Panc1 (cell line): ENCODE measurements at regions not wholly inside any gene's neighbourhood (a gene's known extent, or its start where the extent isn't known, plus 50 kb on each side); places are given as distances from the start of the nearest gene placed in this dataset.

Source experiments
- ATAC-seq: fragments of 200-7000 bp; cut with Tn5 transposase; 2 replicates; pipeline ENCODE4 v1.9.1; 2020; ENCODE audit warnings: mild to moderate bottlenecking, moderate library complexity
- BruUV-seq: library from RNA; stranded (reverse); fragments of 400-500 nt; replicated peaks from 2 replicates; lab custom pipeline; 2021; lab: Mats Ljungman, UMichigan
- CTCF ChIA-PET: fragments of 300-600 bp; sonication (Branson Sonifier 250); formaldehyde crosslinking; loops from one replicate; lab custom pipeline; 2022; ENCODE audit warnings: antibody characterized with exemption; lab: Charles Lee
- POLR2A ChIA-PET: fragments of 300-600 bp; sonication (Branson Sonifier 250); formaldehyde crosslinking; loops from one replicate; lab custom pipeline; 2022; ENCODE audit warnings: antibody characterized with exemption; lab: Charles Lee
- DNase-seq: peaks from one replicate; pipeline ENCODE4 v3.0.0-alpha.2; 2010; ENCODE audit warnings: low read depth, low spot score
- H3K27ac ChIP-seq: 2 replicates; pipeline ENCODE4 v1.5.1; 2011; ENCODE audit warnings: mild to moderate bottlenecking, low read length, inconsistent platforms
- H3K27me3 ChIP-seq: fragments of 200-500 bp; sonication (Bioruptor generic); 2 replicates; pipeline ENCODE4 v1.6.0; 2014; ENCODE audit warnings: low read length, inconsistent platforms; ENCODE audit not compliant: control insufficient read depth, insufficient read depth
- H3K36me3 ChIP-seq: fragments of 200-500 bp; sonication (Bioruptor generic); 2 replicates; pipeline ENCODE4 v1.5.1; 2014; ENCODE audit warnings: inconsistent platforms, mild to moderate bottlenecking, low read length, moderate library complexity; ENCODE audit not compliant: control insufficient read depth, insufficient read depth
- H3K4me1 ChIP-seq: 2 replicates; pipeline ENCODE4 v1.5.1; 2011; ENCODE audit warnings: inconsistent platforms, mild to moderate bottlenecking, low read length, moderate library complexity; ENCODE audit not compliant: control insufficient read depth, insufficient read depth
- H3K4me3 ChIP-seq, 2 experiments: 2 replicates each; pipeline ENCODE4 v1.5.1; 2011 to 2012; ENCODE audit warnings: low read depth in 2 of 2, low read length in 2 of 2, mild to moderate bottlenecking in 2 of 2, inconsistent platforms in 1 of 2, moderate library complexity in 1 of 2
- H3K9me3 ChIP-seq: fragments of 200-500 bp; sonication (Bioruptor generic); 2 replicates; pipeline ENCODE4 v1.5.1; 2014; ENCODE audit warnings: low read depth, mild to moderate bottlenecking, inconsistent platforms, low read length, moderate library complexity; ENCODE audit not compliant: control insufficient read depth, insufficient read depth
- POLR2AphosphoS5 ChIP-seq: IDR thresholded peaks from 2 replicates; pipeline ENCODE4 v1.6.1; 2012; ENCODE audit warnings: mild to moderate bottlenecking, low read depth, low read length, moderate library complexity
- SIN3A ChIP-seq: IDR thresholded peaks from 2 replicates; pipeline ENCODE4 v1.6.1; 2012; ENCODE audit warnings: low read depth, mild to moderate bottlenecking, low read length, moderate library complexity, borderline replicate concordance; ENCODE audit not compliant: insufficient read depth
- TCF7L2 ChIP-seq: IDR thresholded peaks from 2 replicates; pipeline ENCODE4 v1.6.1; 2011; ENCODE audit warnings: mild to moderate bottlenecking, low read depth, low read length, inconsistent platforms
- in situ Hi-C: cut with HindIII; loops from 2 replicates; pipeline ENCODE4 v1.10.0; 2016; ENCODE audit warnings: low sequenced_read_pairs, low pct_unique_long_range_greater_than_20kb
- intact Hi-C: fragments of 100-400 bp; cut with micrococcal nuclease; formaldehyde crosslinking; loops from one replicate; pipeline ENCODE4 v1.10.0; 2022; ENCODE audit not compliant: unreplicated experiment
- TF ChIP-seq, protein P1 (sequence below): fragments of 450-650 bp; IDR thresholded peaks from 2 replicates; pipeline ENCODE4 v1.5.1; 2017; ENCODE audit warnings: mild to moderate bottlenecking
- TF ChIP-seq, protein P2 (sequence below), 2 experiments: IDR thresholded peaks; 2 replicates each; pipeline ENCODE4 v1.6.1; 2011 to 2012; ENCODE audit warnings: low read depth in 2 of 2, control low read depth in 1 of 2, low read length in 1 of 2, mild to moderate bottlenecking in 1 of 2, moderate library complexity in 1 of 2; ENCODE audit not compliant: insufficient read depth in 1 of 2

DNA sequence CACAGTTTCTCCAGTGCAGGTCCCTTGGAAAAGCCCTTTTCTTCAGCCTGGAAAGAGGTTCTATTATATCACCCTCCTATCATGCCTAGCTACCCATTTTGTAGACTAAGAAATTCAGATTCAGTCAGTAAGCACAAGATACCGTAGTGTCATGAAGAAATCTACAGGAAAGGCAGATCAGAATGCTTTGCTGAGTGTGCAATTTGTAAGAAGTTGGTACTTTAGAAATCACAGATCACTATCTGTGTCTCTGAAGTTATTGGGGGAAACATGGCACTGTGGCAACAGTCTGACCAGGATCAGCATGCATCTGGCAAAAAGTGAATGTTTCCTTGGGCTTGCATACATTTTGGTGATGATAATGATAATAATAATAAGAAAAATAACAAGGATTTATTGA, 531.8 kb downstream of the EPHB1 start:
- intact Hi-C loops (no loop called here), in situ Hi-C loops (no loop called here)
- no peak for TF ChIP-seq POLR2AphosphoS5
- no peak for TF ChIP-seq TCF7L2
- TF ChIP-seq, protein P1, sequence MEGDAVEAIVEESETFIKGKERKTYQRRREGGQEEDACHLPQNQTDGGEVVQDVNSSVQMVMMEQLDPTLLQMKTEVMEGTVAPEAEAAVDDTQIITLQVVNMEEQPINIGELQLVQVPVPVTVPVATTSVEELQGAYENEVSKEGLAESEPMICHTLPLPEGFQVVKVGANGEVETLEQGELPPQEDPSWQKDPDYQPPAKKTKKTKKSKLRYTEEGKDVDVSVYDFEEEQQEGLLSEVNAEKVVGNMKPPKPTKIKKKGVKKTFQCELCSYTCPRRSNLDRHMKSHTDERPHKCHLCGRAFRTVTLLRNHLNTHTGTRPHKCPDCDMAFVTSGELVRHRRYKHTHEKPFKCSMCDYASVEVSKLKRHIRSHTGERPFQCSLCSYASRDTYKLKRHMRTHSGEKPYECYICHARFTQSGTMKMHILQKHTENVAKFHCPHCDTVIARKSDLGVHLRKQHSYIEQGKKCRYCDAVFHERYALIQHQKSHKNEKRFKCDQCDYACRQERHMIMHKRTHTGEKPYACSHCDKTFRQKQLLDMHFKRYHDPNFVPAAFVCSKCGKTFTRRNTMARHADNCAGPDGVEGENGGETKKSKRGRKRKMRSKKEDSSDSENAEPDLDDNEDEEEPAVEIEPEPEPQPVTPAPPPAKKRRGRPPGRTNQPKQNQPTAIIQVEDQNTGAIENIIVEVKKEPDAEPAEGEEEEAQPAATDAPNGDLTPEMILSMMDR: no peak
- TF ChIP-seq SIN3A: no peak
- TF ChIP-seq, protein P2, sequence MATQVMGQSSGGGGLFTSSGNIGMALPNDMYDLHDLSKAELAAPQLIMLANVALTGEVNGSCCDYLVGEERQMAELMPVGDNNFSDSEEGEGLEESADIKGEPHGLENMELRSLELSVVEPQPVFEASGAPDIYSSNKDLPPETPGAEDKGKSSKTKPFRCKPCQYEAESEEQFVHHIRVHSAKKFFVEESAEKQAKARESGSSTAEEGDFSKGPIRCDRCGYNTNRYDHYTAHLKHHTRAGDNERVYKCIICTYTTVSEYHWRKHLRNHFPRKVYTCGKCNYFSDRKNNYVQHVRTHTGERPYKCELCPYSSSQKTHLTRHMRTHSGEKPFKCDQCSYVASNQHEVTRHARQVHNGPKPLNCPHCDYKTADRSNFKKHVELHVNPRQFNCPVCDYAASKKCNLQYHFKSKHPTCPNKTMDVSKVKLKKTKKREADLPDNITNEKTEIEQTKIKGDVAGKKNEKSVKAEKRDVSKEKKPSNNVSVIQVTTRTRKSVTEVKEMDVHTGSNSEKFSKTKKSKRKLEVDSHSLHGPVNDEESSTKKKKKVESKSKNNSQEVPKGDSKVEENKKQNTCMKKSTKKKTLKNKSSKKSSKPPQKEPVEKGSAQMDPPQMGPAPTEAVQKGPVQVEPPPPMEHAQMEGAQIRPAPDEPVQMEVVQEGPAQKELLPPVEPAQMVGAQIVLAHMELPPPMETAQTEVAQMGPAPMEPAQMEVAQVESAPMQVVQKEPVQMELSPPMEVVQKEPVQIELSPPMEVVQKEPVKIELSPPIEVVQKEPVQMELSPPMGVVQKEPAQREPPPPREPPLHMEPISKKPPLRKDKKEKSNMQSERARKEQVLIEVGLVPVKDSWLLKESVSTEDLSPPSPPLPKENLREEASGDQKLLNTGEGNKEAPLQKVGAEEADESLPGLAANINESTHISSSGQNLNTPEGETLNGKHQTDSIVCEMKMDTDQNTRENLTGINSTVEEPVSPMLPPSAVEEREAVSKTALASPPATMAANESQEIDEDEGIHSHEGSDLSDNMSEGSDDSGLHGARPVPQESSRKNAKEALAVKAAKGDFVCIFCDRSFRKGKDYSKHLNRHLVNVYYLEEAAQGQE (IDR thresholded peaks at IDR 0.05; ENCODE audit: insufficient read depth in 1 of 2, low read depth in 2 of 2, low read length in 1 of 2): no peak
- H3K27me3 ChIP-seq: peaks cover 12% of the 10 kb centered on the region
- ChIA-PET POLR2A (no interaction called here), CTCF (no interaction called here)
- H3K4me1 ChIP-seq: no peaks in the 10 kb centered on the region
- no peak overlapping the region for H3K27ac ChIP-seq
- DNase-seq (no peak), ATAC-seq (no peak)
- no peaks in the 10 kb centered on the region for H3K9me3 ChIP-seq
- BruUV-seq: no TSS peak
- no peak overlapping the region for H3K4me3 ChIP-seq
- H3K36me3 ChIP-seq: no peaks in the 10 kb centered on the region

DNA sequence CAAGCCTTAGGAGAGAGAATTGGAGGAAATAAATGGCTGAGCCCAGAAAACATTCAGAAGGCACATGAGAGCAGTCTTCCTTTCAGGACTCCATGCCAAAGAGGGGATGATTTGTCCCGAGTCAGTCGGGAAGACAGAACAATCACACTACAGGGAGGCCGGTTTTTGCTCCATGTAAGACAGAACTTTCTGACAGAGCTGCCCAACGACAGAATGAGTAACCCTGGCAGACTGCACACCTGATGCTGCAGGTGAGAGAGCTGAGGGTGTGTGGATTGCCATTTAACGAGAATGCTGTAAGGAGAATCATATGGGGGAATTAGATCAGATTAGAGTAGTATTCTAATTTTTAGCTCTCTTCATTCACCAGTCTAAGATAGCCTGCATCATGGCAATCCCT, 533.0 kb downstream of the EPHB1 start:
- ATAC-seq: no peak
- no peak overlapping the region for H3K27ac ChIP-seq
- no peaks in the 10 kb centered on the region for H3K36me3 ChIP-seq
- peaks cover under 1% of the 10 kb centered on the region; the same call in 1 of the 2 replicates for H3K27me3 ChIP-seq
- BruUV-seq: no TSS peak
- in situ Hi-C loops: no loop called here
- no peak overlapping the region for H3K4me3 ChIP-seq
- TF ChIP-seq TCF7L2 (no peak), POLR2AphosphoS5 (no peak), SIN3A (no peak)
- TF ChIP-seq, protein P1: no peak
- DNase-seq: no peak
- intact Hi-C loops: no loop called here
- H3K4me1 ChIP-seq: no peaks in the 10 kb centered on the region
- ChIA-PET POLR2A (no interaction called here), CTCF (no interaction called here)
- H3K9me3 ChIP-seq: no peaks in the 10 kb centered on the region
